CD4-positive, alpha-beta T cell (primary cell): ENCODE measurements at regions not wholly inside any gene's neighbourhood (a gene's known extent, or its start where the extent isn't known, plus 50 kb on each side); places are given as distances from the start of the nearest gene placed in this dataset.

Experiments
- ATAC-seq: fragments of 200-7000 bp; cut with Tn5 transposase; one replicate; pipeline ENCODE4 v1.10.0; 2022; ENCODE audit warnings: mild to moderate bottlenecking; ENCODE audit not compliant: poor library complexity
- CTCF ChIA-PET: fragments of 350-600 bp; sonication (Branson Sonifier 250); formaldehyde crosslinking; loops from one replicate; lab custom pipeline; 2021; ENCODE audit warnings: antibody characterized with exemption, inconsistent platforms; lab: Charles Lee
- POLR2A ChIA-PET: fragments of 350-600 bp; sonication (Branson Sonifier 250); formaldehyde crosslinking; loops from one replicate; lab custom pipeline; 2021; ENCODE audit warnings: antibody characterized with exemption, inconsistent platforms; lab: Charles Lee
- DNase-seq, 14 experiments: peaks; one replicate each; pipeline ENCODE4 v3.0.0-alpha.2; 2013 to 2020; ENCODE audit warnings: mixed read lengths in 2 of 14
- H3K27ac ChIP-seq, 2 donors: one replicate each; pipeline versions ENCODE4 v1.5.1 to v1.7.0; 2013; ENCODE audit warnings: low read length in 2 of 2, low read depth in 1 of 2, mild to moderate bottlenecking in 1 of 2
- H3K27me3 ChIP-seq, 2 experiments: 1 replicate in 1 of 2; 2 replicates in 1 of 2; pipeline versions ENCODE4 v1.6.1 to v1.7.0; 2013; ENCODE audit warnings: low read length in 2 of 2, control low read depth in 1 of 2, mild to moderate bottlenecking in 1 of 2, moderate library complexity in 1 of 2; ENCODE audit not compliant: insufficient read depth in 2 of 2, control insufficient read depth in 1 of 2
- H3K36me3 ChIP-seq: one replicate; pipeline ENCODE4 v1.6.1; 2013; ENCODE audit warnings: low read length, control low read depth; ENCODE audit not compliant: insufficient read depth
- H3K4me1 ChIP-seq: one replicate; pipeline ENCODE4 v1.6.1; 2013; ENCODE audit warnings: low read length, control low read depth; ENCODE audit not compliant: insufficient read depth
- H3K4me3 ChIP-seq: one replicate; pipeline ENCODE4 v1.5.1; 2013; ENCODE audit warnings: mild to moderate bottlenecking, low read length, moderate library complexity
- H3K9me3 ChIP-seq, 2 experiments: 1 replicate in 1 of 2; 2 replicates in 1 of 2; pipeline versions ENCODE4 v1.6.1 to v1.7.0; 2013; ENCODE audit warnings: low read length in 2 of 2, mild to moderate bottlenecking in 2 of 2, control low read depth in 1 of 2, moderate library complexity in 1 of 2; ENCODE audit not compliant: control insufficient read depth in 1 of 2, insufficient read depth in 1 of 2
- H3K27ac Mint-ChIP-seq: one replicate; pipeline ENCODE4 v1.8.0; 2020; ENCODE audit warnings: mixed read lengths
- H3K27me3 Mint-ChIP-seq: one replicate; pipeline ENCODE4 v1.8.0; 2021; ENCODE audit warnings: mixed read lengths
- H3K36me3 Mint-ChIP-seq: one replicate; pipeline ENCODE4 v1.8.0; 2021; ENCODE audit warnings: low read depth, mixed read lengths
- H3K4me1 Mint-ChIP-seq: one replicate; pipeline ENCODE4 v1.8.0; 2021; ENCODE audit warnings: low read depth, mixed read lengths
- H3K4me3 Mint-ChIP-seq: one replicate; pipeline ENCODE4 v1.8.0; 2020; ENCODE audit warnings: mild to moderate bottlenecking, mixed read lengths
- H3K9me3 Mint-ChIP-seq: one replicate; pipeline ENCODE4 v1.8.0; 2020; ENCODE audit warnings: mixed read lengths
- intact Hi-C, 2 experiments: fragments of 100-400 bp; cut with DNase I in 1 of 2; cut with micrococcal nuclease in 1 of 2; formaldehyde crosslinking; loops; one replicate each; pipeline versions ENCODE4 v1.15.1 to v1.9.0; 2023 to 2025; cut with DNase I, micrococcal nuclease
- TF ChIP-seq, protein P1 (sequence below): fragments of 200-600 bp; IDR thresholded peaks from one replicate; pipeline ENCODE4 v1.8.0; 2022; ENCODE audit warnings: antibody characterized with exemption, mild to moderate bottlenecking

DNA sequence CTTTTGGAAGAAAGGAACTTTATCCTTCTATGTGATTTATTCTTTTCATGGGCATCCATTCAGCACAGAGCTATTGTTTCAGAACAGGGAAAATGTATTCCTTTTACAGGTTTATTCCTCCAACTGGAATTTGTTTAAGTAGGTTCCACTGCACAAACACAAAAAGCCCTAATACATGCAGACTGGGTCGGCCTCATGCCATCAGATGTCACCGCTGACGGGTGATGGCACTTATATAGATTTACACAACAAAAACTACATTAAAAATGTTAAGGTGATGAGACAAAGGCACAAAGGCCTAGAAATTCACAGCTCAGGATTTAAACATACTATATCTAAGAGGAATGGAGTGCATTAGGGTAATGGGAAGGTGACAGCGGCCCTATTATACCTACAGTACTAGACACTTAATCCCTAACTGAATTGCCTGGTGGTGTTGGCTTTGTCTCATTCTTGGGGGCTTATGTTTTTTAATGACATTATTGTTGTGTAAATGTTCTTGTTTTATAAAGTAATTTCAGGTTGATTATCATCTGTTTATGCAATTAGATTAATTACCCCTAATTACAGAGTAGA, 276.4 kb upstream of the PSMD7 start:
- no peak overlapping the region for H3K4me3 ChIP-seq
- POLR2A ChIA-PET: no interaction called here
- CTCF ChIA-PET: no interaction called here

DNA sequence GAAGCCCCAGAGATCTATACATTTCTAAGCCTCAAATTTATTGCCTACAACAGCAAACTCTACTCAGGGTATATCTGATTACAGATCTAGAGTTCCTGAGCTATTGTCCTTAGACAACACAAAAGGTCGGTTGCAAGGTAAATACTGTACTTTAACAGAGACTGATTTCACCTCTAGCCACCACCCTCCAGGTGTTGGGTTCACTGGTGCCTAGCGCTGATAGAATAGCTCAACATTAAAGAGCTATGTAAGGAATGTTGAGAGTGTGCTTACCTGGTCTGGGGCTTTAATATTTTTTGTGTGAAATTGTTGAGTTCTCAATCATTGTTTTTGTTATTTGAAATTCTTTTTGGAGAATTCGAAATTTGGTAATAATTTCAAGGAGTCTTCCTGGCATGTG, 277.0 kb upstream of the PSMD7 start:
- ATAC-seq (no peak), DNase-seq (no peak)
- Mint-ChIP-seq H3K36me3 (no peaks in the 10 kb centered on the region), H3K4me1 (no peaks in the 10 kb centered on the region), H3K27me3 (peaks cover 5% of the 10 kb centered on the region), H3K9me3 (peaks cover 3% of the 10 kb centered on the region), H3K27ac (no peak overlapping the region), H3K4me3 (no peak overlapping the region)
- TF ChIP-seq, protein P1, sequence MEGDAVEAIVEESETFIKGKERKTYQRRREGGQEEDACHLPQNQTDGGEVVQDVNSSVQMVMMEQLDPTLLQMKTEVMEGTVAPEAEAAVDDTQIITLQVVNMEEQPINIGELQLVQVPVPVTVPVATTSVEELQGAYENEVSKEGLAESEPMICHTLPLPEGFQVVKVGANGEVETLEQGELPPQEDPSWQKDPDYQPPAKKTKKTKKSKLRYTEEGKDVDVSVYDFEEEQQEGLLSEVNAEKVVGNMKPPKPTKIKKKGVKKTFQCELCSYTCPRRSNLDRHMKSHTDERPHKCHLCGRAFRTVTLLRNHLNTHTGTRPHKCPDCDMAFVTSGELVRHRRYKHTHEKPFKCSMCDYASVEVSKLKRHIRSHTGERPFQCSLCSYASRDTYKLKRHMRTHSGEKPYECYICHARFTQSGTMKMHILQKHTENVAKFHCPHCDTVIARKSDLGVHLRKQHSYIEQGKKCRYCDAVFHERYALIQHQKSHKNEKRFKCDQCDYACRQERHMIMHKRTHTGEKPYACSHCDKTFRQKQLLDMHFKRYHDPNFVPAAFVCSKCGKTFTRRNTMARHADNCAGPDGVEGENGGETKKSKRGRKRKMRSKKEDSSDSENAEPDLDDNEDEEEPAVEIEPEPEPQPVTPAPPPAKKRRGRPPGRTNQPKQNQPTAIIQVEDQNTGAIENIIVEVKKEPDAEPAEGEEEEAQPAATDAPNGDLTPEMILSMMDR: no peak
- peaks cover 0 to 3% of the 10 kb centered on the region in 2 experiments for H3K9me3 ChIP-seq
- CTCF ChIA-PET: no interaction called here
- no peak overlapping the region for H3K27ac ChIP-seq
- intact Hi-C loops: no loop called here
- no peaks in the 10 kb centered on the region for H3K27me3 ChIP-seq
- H3K4me3 ChIP-seq: no peak overlapping the region
- H3K4me1 ChIP-seq: no peaks in the 10 kb centered on the region
- no peaks in the 10 kb centered on the region for H3K36me3 ChIP-seq
- POLR2A ChIA-PET: no interaction called here

More for the DNA sequence above, 276.4 kb upstream of the PSMD7 start:
- Mint-ChIP-seq H3K4me3 (no peak overlapping the region), H3K27ac (no peak overlapping the region), H3K4me1 (no peaks in the 10 kb centered on the region), H3K9me3 (peaks cover under 1% of the 10 kb centered on the region), H3K27me3 (peaks cover 5% of the 10 kb centered on the region), H3K36me3 (no peaks in the 10 kb centered on the region)
- no peaks in the 10 kb centered on the region for H3K4me1 ChIP-seq
- peaks cover 0 to 3% of the 10 kb centered on the region in 2 experiments for H3K9me3 ChIP-seq
- TF ChIP-seq, protein P1: no peak
- H3K27ac ChIP-seq: no peak overlapping the region
- DNase-seq (no peak), ATAC-seq (no peak)
- intact Hi-C loops: no loop called here
- H3K27me3 ChIP-seq: no peaks in the 10 kb centered on the region
- H3K36me3 ChIP-seq: no peaks in the 10 kb centered on the region

DNA sequence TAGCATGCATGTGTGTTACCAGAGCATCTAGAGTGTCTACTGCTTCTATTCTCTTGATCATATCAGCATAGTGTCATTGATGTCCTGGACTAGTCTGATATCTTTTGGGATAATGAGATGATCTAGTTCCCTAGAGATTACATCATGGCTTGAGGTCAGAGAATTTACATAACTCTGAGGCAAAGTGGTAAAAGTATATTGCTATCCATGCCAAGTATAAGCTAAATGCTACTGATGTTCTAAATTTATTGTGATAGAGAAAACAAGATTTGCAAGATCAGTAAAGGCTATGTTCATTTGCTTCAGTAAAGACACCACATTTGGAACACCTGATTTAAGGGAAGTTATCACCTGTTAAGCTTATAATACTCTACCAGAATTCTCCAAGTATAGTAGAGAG, 280.7 kb upstream of the PSMD7 start:
- Mint-ChIP-seq H3K27me3 (peaks cover 1% of the 10 kb centered on the region), H3K4me1 (no peaks in the 10 kb centered on the region), H3K36me3 (no peaks in the 10 kb centered on the region), H3K4me3 (no peak overlapping the region), H3K9me3 (peaks cover 5% of the 10 kb centered on the region), H3K27ac (no peak overlapping the region)
- Histone ChIP-seq H3K27me3 (no peaks in the 10 kb centered on the region), H3K4me3 (no peak overlapping the region), H3K9me3 (peaks cover 0 to 3% of the 10 kb centered on the region in 2 experiments), H3K27ac (no peak overlapping the region), H3K36me3 (no peaks in the 10 kb centered on the region), H3K4me1 (no peaks in the 10 kb centered on the region)
- ChIA-PET CTCF (no interaction called here), POLR2A (no interaction called here)
- TF ChIP-seq, protein P1: no peak
- intact Hi-C loops: no loop called here
- ATAC-seq (no peak), DNase-seq (no peak)
